Tibial nerve (tissue), 4 donors: ENCODE measurements at regions not wholly inside any gene's neighbourhood (a gene's known extent, or its start where the extent isn't known, plus 50 kb on each side); places are given as distances from the start of the nearest gene placed in this dataset.
A peak's percentile ranks its signal among the peaks of the same experiment; 100 is the strongest.

Experiments
- DNase-seq, 2 donors: peaks; one replicate each; pipeline ENCODE4 v3.0.0-alpha.2; 2019; ENCODE audit warnings: low spot score in 2 of 2
- H3K27ac ChIP-seq, 4 donors: fragments of 200-600 bp; sonication (generic) in 3 of 4; one replicate each; pipeline ENCODE4 v1.5.1; 2017 to 2019; ENCODE audit warnings: mild to moderate bottlenecking in 1 of 4
- H3K27me3 ChIP-seq, 2 donors: fragments of 200-600 bp; sonication (generic) in 1 of 2; one replicate each; pipeline versions ENCODE4 v1.5.1 to v1.6.0; 2017 to 2019
- H3K36me3 ChIP-seq, 3 donors: fragments of 200-600 bp; sonication (generic); one replicate each; pipeline ENCODE4 v1.5.1; 2018 to 2019
- H3K4me1 ChIP-seq, 4 donors: fragments of 200-600 bp; sonication (generic) in 3 of 4; one replicate each; pipeline ENCODE4 v1.5.1; 2017 to 2019
- H3K4me3 ChIP-seq, 4 donors: fragments of 200-600 bp; sonication (generic) in 3 of 4; one replicate each; pipeline ENCODE4 v1.5.1; 2017 to 2019; ENCODE audit warnings: mild to moderate bottlenecking in 1 of 4, moderate library complexity in 1 of 4
- H3K9me3 ChIP-seq, 4 donors: fragments of 200-600 bp; sonication (generic) in 3 of 4; one replicate each; pipeline ENCODE4 v1.5.1; 2017 to 2019
- EP300 ChIP-seq, 2 donors: sonication (generic); formaldehyde crosslinking; IDR thresholded peaks; one replicate each; pipeline ENCODE4 v1.6.1; 2017; ENCODE audit warnings: antibody characterized with exemption in 2 of 2, mild to moderate bottlenecking in 1 of 2
- POLR2A ChIP-seq, 2 donors: fragments of 450-650 bp; IDR thresholded peaks; one replicate each; pipeline ENCODE4 v1.6.1; 2017; ENCODE audit warnings: antibody characterized with exemption in 2 of 2, mild to moderate bottlenecking in 2 of 2, moderate library complexity in 2 of 2
- WGBS, 2 donors: methylation state at CpG; one replicate each; pipeline ENCODE4 v1.1.5; 2018; 5-methylcytosine and 5-hydroxymethylcytosine counted together
- TF ChIP-seq, protein P1 (sequence below), 5 experiments: fragments of 200-600 bp in 3 of 5; fragments of 450-650 bp in 2 of 5; sonication (generic) in 3 of 5; IDR thresholded peaks; one replicate each; pipeline ENCODE4 v1.5.1; 2016 to 2019; ENCODE audit warnings: antibody characterized with exemption in 5 of 5, mild to moderate bottlenecking in 3 of 5, moderate library complexity in 2 of 5

DNA sequence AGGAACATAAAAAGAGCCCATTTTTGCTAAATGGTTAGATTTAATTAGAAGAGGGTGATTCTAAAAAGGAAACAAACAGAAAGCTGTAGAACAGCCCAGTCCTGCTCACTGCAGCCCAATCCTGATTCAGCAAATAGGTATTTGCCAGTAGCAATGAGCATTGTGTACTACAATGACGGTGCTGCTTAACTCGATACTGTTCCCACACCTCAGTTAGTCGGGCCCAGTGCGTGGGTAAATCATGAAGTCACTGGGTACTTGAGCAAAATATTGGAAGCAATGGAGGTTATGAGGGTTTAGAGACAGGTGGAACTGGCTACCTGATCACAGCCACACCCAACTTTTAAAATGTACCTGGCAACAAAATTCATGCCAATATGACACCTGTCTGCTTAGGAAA lies 101.5 kb upstream of the ADGRL2 start:
- H3K36me3 ChIP-seq: no peaks in the 10 kb centered on the region
- TF ChIP-seq EP300 (IDR thresholded peaks at IDR 0.05): no peak
- TF ChIP-seq POLR2A (IDR thresholded peaks at IDR 0.05): no peak
- TF ChIP-seq, protein P1, sequence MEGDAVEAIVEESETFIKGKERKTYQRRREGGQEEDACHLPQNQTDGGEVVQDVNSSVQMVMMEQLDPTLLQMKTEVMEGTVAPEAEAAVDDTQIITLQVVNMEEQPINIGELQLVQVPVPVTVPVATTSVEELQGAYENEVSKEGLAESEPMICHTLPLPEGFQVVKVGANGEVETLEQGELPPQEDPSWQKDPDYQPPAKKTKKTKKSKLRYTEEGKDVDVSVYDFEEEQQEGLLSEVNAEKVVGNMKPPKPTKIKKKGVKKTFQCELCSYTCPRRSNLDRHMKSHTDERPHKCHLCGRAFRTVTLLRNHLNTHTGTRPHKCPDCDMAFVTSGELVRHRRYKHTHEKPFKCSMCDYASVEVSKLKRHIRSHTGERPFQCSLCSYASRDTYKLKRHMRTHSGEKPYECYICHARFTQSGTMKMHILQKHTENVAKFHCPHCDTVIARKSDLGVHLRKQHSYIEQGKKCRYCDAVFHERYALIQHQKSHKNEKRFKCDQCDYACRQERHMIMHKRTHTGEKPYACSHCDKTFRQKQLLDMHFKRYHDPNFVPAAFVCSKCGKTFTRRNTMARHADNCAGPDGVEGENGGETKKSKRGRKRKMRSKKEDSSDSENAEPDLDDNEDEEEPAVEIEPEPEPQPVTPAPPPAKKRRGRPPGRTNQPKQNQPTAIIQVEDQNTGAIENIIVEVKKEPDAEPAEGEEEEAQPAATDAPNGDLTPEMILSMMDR (IDR thresholded peaks at IDR 0.05): no peak
- DNase-seq: no peak
- no peak overlapping the region for H3K27ac ChIP-seq
- H3K4me1 ChIP-seq: no peaks in the 10 kb centered on the region
- WGBS, 2 donors: 86 to 92% methylated on average over 4 of the region's 4 CpGs
- no peak overlapping the region for H3K4me3 ChIP-seq
- H3K27me3 ChIP-seq: no peaks in the 10 kb centered on the region
- no peaks in the 10 kb centered on the region for H3K9me3 ChIP-seq

DNA sequence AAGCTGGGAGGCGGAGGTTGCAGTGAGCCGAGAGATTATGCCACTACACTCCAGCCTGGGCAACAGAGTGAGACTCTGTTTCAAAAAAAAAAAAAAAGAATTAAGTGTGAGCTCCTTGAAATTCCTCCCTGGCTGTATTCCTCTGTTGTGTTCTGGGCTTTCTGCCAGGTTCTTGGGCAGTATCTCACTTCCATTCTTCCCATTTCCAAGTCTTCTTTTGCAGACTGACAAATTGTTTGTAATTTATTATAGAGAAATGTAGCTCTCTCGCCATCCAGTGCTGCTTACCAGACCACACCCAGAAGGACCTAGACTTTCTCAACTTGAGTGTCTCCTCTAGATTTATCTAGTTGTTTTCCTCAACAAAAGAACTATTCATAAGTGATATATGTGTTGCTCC lies 105.0 kb upstream of the ADGRL2 start:
- Histone ChIP-seq H3K27me3 (no peaks in the 10 kb centered on the region), H3K9me3 (no peaks in the 10 kb centered on the region), H3K36me3 (no peaks in the 10 kb centered on the region), H3K4me3 (no peak overlapping the region), H3K27ac (no peak overlapping the region), H3K4me1 (peaks cover 0 to 4% (median 0%) of the 10 kb centered on the region in 4 donors)
- no peak for DNase-seq
- TF ChIP-seq POLR2A (IDR thresholded peaks at IDR 0.05) (no peak), EP300 (IDR thresholded peaks at IDR 0.05) (no peak)
- TF ChIP-seq, protein P1 (IDR thresholded peaks at IDR 0.05): no peak
- WGBS, 2 donors: 39 to 52% methylated on average over 3 of the region's 3 CpGs

DNA sequence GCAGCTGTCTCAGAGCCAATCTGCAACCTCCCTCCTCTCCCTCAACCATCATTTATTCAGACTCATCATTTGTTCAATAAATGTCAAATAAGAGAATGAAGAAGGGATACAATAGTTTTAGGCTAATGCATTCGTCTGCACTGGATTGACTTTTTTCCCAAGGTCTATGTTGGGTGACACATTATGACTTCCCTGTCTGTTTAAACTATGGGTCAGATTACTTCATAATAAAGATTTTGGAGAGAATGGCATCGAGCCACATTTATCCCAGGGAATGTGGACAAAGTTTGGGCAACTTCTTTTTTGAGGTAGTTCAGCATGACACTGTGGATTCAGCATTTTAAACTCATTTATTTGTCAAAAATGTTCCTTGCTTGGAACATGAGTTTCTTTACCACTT lies 107.4 kb upstream of the ADGRL2 start:
- Histone ChIP-seq H3K4me1 (peaks cover 0 to 16% (median 0%) of the 10 kb centered on the region in 4 donors), H3K36me3 (no peaks in the 10 kb centered on the region), H3K4me3 (no peak overlapping the region), H3K27me3 (no peaks in the 10 kb centered on the region), H3K9me3 (no peaks in the 10 kb centered on the region), H3K27ac (no peak overlapping the region)
- TF ChIP-seq POLR2A (IDR thresholded peaks at IDR 0.05): no peak
- TF ChIP-seq EP300 (IDR thresholded peaks at IDR 0.05): no peak
- TF ChIP-seq, protein P1 (IDR thresholded peaks at IDR 0.05): no peak
- WGBS, 2 donors: 86 to 87% methylated on average over 2 of the region's 2 CpGs
- no peak for DNase-seq

DNA sequence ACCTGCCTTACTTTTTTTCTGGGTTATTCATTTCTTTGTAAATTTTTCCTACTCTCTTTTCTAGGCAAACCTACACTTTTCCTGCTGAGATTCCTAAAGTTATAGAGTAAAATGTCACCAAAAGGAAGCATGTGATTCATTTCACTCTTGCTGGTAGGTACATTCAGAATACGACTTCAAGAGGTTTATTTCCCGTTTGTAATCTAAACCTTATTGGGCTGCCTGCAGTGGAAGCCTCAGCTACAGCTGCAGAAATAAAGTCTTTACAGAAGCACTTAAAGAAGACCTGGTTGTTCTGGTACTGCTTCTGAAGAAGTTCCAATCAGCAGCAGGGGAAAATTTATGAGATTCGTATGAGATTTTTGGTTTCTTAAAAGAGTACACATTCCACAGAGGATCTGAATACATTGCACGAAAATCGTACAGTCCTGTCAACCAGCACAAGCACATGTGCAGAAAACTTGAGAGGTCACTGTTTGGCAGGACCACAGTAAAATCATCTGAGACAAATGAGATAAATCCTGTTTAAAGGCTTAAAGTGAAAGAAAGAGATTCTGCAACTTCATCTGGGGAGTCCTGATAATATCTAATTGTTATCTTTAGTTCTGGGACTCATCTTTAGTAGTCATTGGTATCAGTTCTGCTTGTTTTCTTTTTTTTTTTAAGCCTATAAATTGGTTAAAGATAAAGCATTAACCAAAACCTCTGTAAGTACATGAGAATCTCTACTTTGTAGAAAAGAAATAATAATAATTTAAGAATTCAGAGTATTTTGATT lies 109.9 kb upstream of the ADGRL2 start:
- Histone ChIP-seq H3K27me3 (no peaks in the 10 kb centered on the region), H3K9me3 (peaks cover 0 to 8% (median 2%) of the 10 kb centered on the region in 4 donors), H3K36me3 (no peaks in the 10 kb centered on the region), H3K4me3 (no peak overlapping the region), H3K27ac (no peak overlapping the region), H3K4me1 (peaks cover 0 to 16% (median 0%) of the 10 kb centered on the region in 4 donors)
- no peak for DNase-seq
- TF ChIP-seq, protein P1 (IDR thresholded peaks at IDR 0.05): no peak
- TF ChIP-seq POLR2A (IDR thresholded peaks at IDR 0.05) (no peak), EP300 (IDR thresholded peaks at IDR 0.05) (no peak)
- 52 to 62% methylated on average over 5 of the region's 5 CpGs for WGBS, 2 donors

DNA sequence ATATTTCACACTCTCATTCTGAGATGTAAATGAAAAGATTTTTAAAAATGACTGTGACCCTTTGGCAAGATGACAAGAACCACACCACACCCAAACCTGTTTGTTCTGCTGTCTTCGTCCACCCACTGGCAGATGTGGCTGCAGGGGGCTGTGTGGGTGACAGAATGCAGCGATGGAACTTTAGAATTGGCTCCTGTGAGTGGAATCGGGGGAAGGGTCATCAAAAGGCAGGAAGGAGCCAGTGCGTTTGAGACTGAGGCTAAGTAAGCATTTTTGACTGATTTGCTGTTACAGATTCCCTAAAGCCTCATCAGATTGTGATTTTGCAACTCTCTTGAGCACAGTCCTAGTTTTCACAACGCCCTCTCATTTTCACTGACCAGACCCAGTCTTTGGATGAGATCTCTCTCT lies 111.2 kb upstream of the ADGRL2 start:
- Histone ChIP-seq H3K4me1 (peaks cover 0 to 16% (median 0%) of the 10 kb centered on the region in 4 donors), H3K27me3 (no peaks in the 10 kb centered on the region), H3K4me3 (no peak overlapping the region), H3K36me3 (no peaks in the 10 kb centered on the region), H3K9me3 (peaks cover 0 to 11% (median 2%) of the 10 kb centered on the region in 4 donors), H3K27ac (peak overlapping the region in 2 of 4 donors; percentile 39 to 43)
- TF ChIP-seq POLR2A (IDR thresholded peaks at IDR 0.05) (no peak), EP300 (IDR thresholded peaks at IDR 0.05) (no peak)
- TF ChIP-seq, protein P1 (IDR thresholded peaks at IDR 0.05): no peak
- 43 to 49% methylated on average over 5 of the region's 5 CpGs for WGBS, 2 donors
- DNase-seq: no peak
